GM12864 (cell line): ENCODE measurements at regions not wholly inside any gene's neighbourhood (a gene's known extent, or its start where the extent isn't known, plus 50 kb on each side); places are given as distances from the start of the nearest gene placed in this dataset.

Experiments used
- DNase-seq: peaks from one replicate; pipeline ENCODE4 v3.0.0-alpha.2; 2011; ENCODE audit warnings: low read depth
- H3K4me3 ChIP-seq: 2 replicates; pipeline ENCODE4 v1.5.1; 2011; ENCODE audit warnings: mild to moderate bottlenecking, low read depth, low read length, control low read depth
- CTCF ChIP-seq: IDR thresholded peaks from 2 replicates; pipeline ENCODE4 v1.5.1; 2011; ENCODE audit warnings: low read depth, mild to moderate bottlenecking, moderate library complexity, low read length, control low read depth, inconsistent platforms; ENCODE audit errors: missing control alignments

- no peak for DNase-seq
- no peak overlapping the region for H3K4me3 ChIP-seq
- TF ChIP-seq CTCF, result no peak
Measured at GRCh38 chr20:22098511-22098910, 393.0 kb downstream of the PAX1 start.

- H3K4me3 ChIP-seq, result no peak overlapping the region
- TF ChIP-seq CTCF, result no peak
- DNase-seq, result no peak
Measured at GRCh38 chr20:22093122-22093521, 387.7 kb downstream of the PAX1 start.

GRCh38 chr20:22088882-22089281, 383.4 kb downstream of the PAX1 start:
- DNase-seq, result no peak
- no peak overlapping the region for H3K4me3 ChIP-seq
- TF ChIP-seq CTCF, result no peak

- DNase-seq, result no peak
- no peak for TF ChIP-seq CTCF
Measured at GRCh38 chr20:22080985-22081384, 375.5 kb downstream of the PAX1 start.

GRCh38 chr20:22074635-22075034, 369.2 kb downstream of the PAX1 start:
- no peak overlapping the region for H3K4me3 ChIP-seq
- DNase-seq, result no peak
- no peak for TF ChIP-seq CTCF

More at GRCh38 chr20:22080985-22081384, 375.5 kb downstream of the PAX1 start:
- no peak overlapping the region for H3K4me3 ChIP-seq

GRCh38 chr20:22071841-22072240, 366.4 kb downstream of the PAX1 start:
- DNase-seq, result no peak
- no peak for TF ChIP-seq CTCF
- no peak overlapping the region for H3K4me3 ChIP-seq

GRCh38 chr20:22070610-22071058, 365.2 kb downstream of the PAX1 start:
- no peak overlapping the region for H3K4me3 ChIP-seq
- DNase-seq, result no peak
- no peak for TF ChIP-seq CTCF
